DND-41 (cell line): ENCODE measurements at regions not wholly inside any gene's neighbourhood (a gene's known extent, or its start where the extent isn't known, plus 50 kb on each side); places are given as distances from the start of the nearest gene placed in this dataset.

Source experiments
- ATAC-seq: fragments of 200-7000 bp; cut with Tn5 transposase; 3 replicates; pipeline ENCODE4 v1.9.1; 2021; ENCODE audit warnings: low read depth; ENCODE audit not compliant: insufficient read depth
- DNase-seq: peaks from one replicate; pipeline ENCODE4 v3.0.0-alpha.2; 2020
- H2AFZ ChIP-seq: 2 replicates; pipeline ENCODE4 v1.6.0; 2012; ENCODE audit warnings: low read depth, low read length
- H3K27ac ChIP-seq: 2 replicates; pipeline ENCODE4 v1.5.1; 2012; ENCODE audit warnings: low read length, inconsistent platforms
- H3K27me3 ChIP-seq: fragments of 200-600 bp; sonication (generic); 2 replicates; pipeline ENCODE4 v1.6.0; 2012; ENCODE audit warnings: low read length, mild to moderate bottlenecking, inconsistent platforms; ENCODE audit not compliant: insufficient read depth, poor library complexity
- H3K36me3 ChIP-seq: 2 replicates; pipeline ENCODE4 v1.5.1; 2012; ENCODE audit warnings: low read length, inconsistent platforms; ENCODE audit not compliant: insufficient read depth
- H3K4me1 ChIP-seq: 2 replicates; pipeline ENCODE4 v1.5.1; 2012; ENCODE audit warnings: mild to moderate bottlenecking, low read length; ENCODE audit not compliant: insufficient read depth
- H3K4me2 ChIP-seq: 2 replicates; pipeline ENCODE4 v1.6.0; 2012; ENCODE audit warnings: mild to moderate bottlenecking, moderate library complexity, low read length, inconsistent platforms; ENCODE audit not compliant: insufficient read depth
- H3K4me3 ChIP-seq, 2 experiments: fragments of 200-600 bp in 1 of 2; shearing (Covaris generic) in 1 of 2; 2 replicates each; pipeline ENCODE4 v1.5.1; 2012 to 2016; ENCODE audit warnings: inconsistent platforms in 2 of 2, low read length in 2 of 2, mild to moderate bottlenecking in 2 of 2, low read depth in 1 of 2, moderate library complexity in 1 of 2
- H3K79me2 ChIP-seq: 2 replicates; pipeline ENCODE4 v1.6.0; 2012; ENCODE audit warnings: low read length, inconsistent platforms; ENCODE audit not compliant: insufficient read depth
- H3K9ac ChIP-seq: 2 replicates; pipeline ENCODE4 v1.6.0; 2012; ENCODE audit warnings: low read depth, mild to moderate bottlenecking, inconsistent platforms, low read length, moderate library complexity
- H3K9me3 ChIP-seq: 2 replicates; pipeline ENCODE4 v1.5.1; 2012; ENCODE audit warnings: low read length, moderate library complexity, mild to moderate bottlenecking, inconsistent platforms; ENCODE audit not compliant: insufficient read depth, severe bottlenecking
- H4K20me1 ChIP-seq: 2 replicates; pipeline ENCODE4 v1.6.0; 2012; ENCODE audit warnings: low read length; ENCODE audit not compliant: insufficient read depth
- CTCF ChIP-seq: IDR thresholded peaks from 2 replicates; pipeline ENCODE4 v1.5.1; 2012; ENCODE audit warnings: borderline replicate concordance, low read length, moderate library complexity, mild to moderate bottlenecking; ENCODE audit not compliant: poor library complexity, severe bottlenecking; ENCODE audit errors: extremely low read depth
- EZH2 ChIP-seq: IDR thresholded peaks from 3 replicates; pipeline ENCODE4 v1.6.1; 2012; ENCODE audit warnings: borderline replicate concordance, low read depth, mild to moderate bottlenecking, moderate library complexity, low read length, inconsistent platforms; ENCODE audit not compliant: severe bottlenecking

DNA sequence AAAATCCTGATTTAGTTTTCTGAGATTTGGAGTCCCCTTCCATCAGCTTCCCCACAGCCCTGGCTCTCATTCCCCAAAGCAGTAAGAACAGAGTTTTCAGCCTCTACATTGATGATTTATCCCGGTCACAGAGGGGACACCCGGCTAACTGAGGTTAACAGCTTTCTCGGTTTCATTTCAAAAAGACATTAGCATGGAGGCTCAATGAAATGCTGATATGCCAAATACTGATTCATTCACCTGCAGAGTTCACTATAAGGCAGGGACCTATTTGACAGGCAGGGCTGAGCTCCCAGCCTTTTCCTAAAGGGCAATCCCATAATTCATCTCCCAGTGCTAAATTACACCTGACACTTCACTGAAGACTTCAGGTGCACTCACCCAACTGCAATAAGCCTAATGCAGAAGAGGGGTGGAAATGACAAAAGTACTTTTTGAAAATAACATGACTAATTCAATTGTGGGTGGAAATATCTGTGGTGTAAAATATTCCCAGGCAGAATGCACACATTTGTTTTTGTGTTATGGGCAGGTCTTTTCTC is 99.8 kb upstream of the PMFBP1 start:
- Histone ChIP-seq H3K79me2 (no peaks in the 10 kb centered on the region), H3K36me3 (0 out of 2 replicates have a peak, but pooled peaks cover 4% of the 10 kb centered on the region), H3K27me3 (no peaks in the 10 kb centered on the region), H3K9ac (no peak overlapping the region), H3K4me3 (no peak overlapping the region), H2AFZ (no peak overlapping the region), H3K4me2 (no peak overlapping the region), H3K27ac (no peak overlapping the region), H4K20me1 (no peaks in the 10 kb centered on the region), H3K4me1 (no peaks in the 10 kb centered on the region), H3K9me3 (no peaks in the 10 kb centered on the region)
- DNase-seq (no peak), ATAC-seq (no peak)
- TF ChIP-seq EZH2 (no peak), CTCF (no peak)

GRCh38 chr16:72270531-72270930 is 98.6 kb upstream of the PMFBP1 start:
- H3K79me2 ChIP-seq: no peaks in the 10 kb centered on the region
- no peaks in the 10 kb centered on the region for H4K20me1 ChIP-seq
- DNase-seq (no peak), ATAC-seq (no peak)
- H3K27ac ChIP-seq: no peak overlapping the region
- 0 out of 2 replicates have a peak, but pooled peaks cover 4% of the 10 kb centered on the region for H3K36me3 ChIP-seq
- no peak overlapping the region for H3K4me2 ChIP-seq
- H3K4me1 ChIP-seq: no peaks in the 10 kb centered on the region
- no peak overlapping the region for H3K9ac ChIP-seq
- H3K9me3 ChIP-seq: no peaks in the 10 kb centered on the region
- H3K27me3 ChIP-seq: no peaks in the 10 kb centered on the region
- no peak overlapping the region for H3K4me3 ChIP-seq
- TF ChIP-seq CTCF: no peak
- no peak for TF ChIP-seq EZH2
- H2AFZ ChIP-seq: no peak overlapping the region

- ATAC-seq: no peak
- H4K20me1 ChIP-seq: no peaks in the 10 kb centered on the region
- TF ChIP-seq EZH2: no peak
- TF ChIP-seq CTCF: no peak
Observed at GRCh38 chr16:72266836-72267235, 94.9 kb upstream of the PMFBP1 start.

More at GRCh38 chr16:72266836-72267235, 94.9 kb upstream of the PMFBP1 start:
- Histone ChIP-seq H3K36me3 (0 out of 2 replicates have a peak, but pooled peaks cover 4% of the 10 kb centered on the region), H3K4me1 (no peaks in the 10 kb centered on the region), H3K4me2 (no peak overlapping the region), H3K9ac (no peak overlapping the region), H3K27ac (no peak overlapping the region), H2AFZ (no peak overlapping the region), H3K79me2 (no peaks in the 10 kb centered on the region), H3K4me3 (no peak overlapping the region), H3K9me3 (no peaks in the 10 kb centered on the region), H3K27me3 (no peaks in the 10 kb centered on the region)
- no peak for DNase-seq
